ENCODE measurements at regions not wholly inside any gene's neighbourhood (a gene's known extent, or its start where the extent isn't known, plus 50 kb on each side); places are given as distances from the start of the nearest gene placed in this dataset.

DNA sequence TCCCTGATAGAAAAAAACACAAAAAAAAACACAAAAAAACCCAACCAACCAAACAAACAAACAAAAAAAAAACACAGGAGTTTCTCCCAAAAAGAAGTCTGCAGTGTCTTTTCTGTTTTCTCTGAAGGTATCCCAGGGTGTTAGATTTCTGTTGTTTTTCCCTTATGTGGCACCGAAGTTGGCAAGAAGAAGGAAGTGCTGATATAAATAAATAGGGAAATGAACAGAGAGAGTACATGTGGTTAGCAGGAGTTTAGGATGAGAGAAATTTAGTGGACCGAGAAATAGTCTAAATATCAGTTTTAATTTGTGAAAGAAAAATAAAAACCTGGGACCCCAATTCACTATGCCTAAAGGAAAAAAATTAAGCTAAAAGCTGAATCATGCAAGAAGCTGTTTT, 287.0 kb upstream of the SGCG start:
- FAIRE-seq (no peak), DNase-seq (ENCODE audit: low read depth, low spot score) (no peak)
- Histone ChIP-seq H3K9me3 (replicated peaks; ENCODE audit: control insufficient read depth, insufficient read depth, low read length) (no peaks in the 10 kb centered on the region), H3K9ac (replicated peaks; ENCODE audit: extremely low read depth, insufficient read depth, low read length) (no peak overlapping the region), H3K27me3 (ENCODE audit: control insufficient read depth in 2 of 2, insufficient read depth in 2 of 2, low read length in 2 of 2) (no peaks in the 10 kb centered on the region), H4K20me1 (replicated peaks; ENCODE audit: control insufficient read depth, extremely low read depth, insufficient read depth, low read length) (no peaks in the 10 kb centered on the region), H3K9me1 (replicated peaks; ENCODE audit: control insufficient read depth, extremely low read depth, insufficient read depth, low read length) (no peaks in the 10 kb centered on the region), H2AFZ (ENCODE audit: low read depth, low read length) (no peak overlapping the region), H3K4me1 (ENCODE audit: control insufficient read depth, extremely low read depth, insufficient read depth, low read length) (no peaks in the 10 kb centered on the region), H3K4me2 (ENCODE audit: insufficient read depth, low read length) (no peak overlapping the region), H3K4me3 (replicated peaks in 1 of 3; ENCODE audit: insufficient read depth in 1 of 3, low read depth in 1 of 3, low read length in 3 of 3) (no peak overlapping the region), H3K79me2 (ENCODE audit: control insufficient read depth, insufficient read depth, low read length) (no peaks in the 10 kb centered on the region), H3K27ac (ENCODE audit: insufficient read depth, low read depth, low read length) (no peak overlapping the region), H3K36me3 (ENCODE audit: control insufficient read depth in 2 of 2, extremely low read depth in 1 of 2, insufficient read depth in 2 of 2, low read length in 2 of 2) (no peaks in the 10 kb centered on the region)
- intact Hi-C loops (cut with micrococcal nuclease) (no loop called here), dilution Hi-C loops (cut with MboI; ENCODE audit: extremely low pct_ligation_motif_present, low sequenced_read_pairs) (no loop called here)
- no TSS peak for BruUV-seq (replicated peaks)
- no peak for TF ChIP-seq CTCF (IDR thresholded peaks at IDR 0.05; ENCODE audit: extremely low read depth in 1 of 2, insufficient read depth in 1 of 2, low read depth in 1 of 2, low read length in 2 of 2)
- no peak for TF ChIP-seq GATA2 (IDR thresholded peaks at IDR 0.05; ENCODE audit: insufficient read depth, insufficient read length, low read depth, low read length)
- TF ChIP-seq, protein P1, sequence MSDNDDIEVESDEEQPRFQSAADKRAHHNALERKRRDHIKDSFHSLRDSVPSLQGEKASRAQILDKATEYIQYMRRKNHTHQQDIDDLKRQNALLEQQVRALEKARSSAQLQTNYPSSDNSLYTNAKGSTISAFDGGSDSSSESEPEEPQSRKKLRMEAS (IDR thresholded peaks at IDR 0.05; ENCODE audit: insufficient read depth, insufficient read length) = no peak
- no peak for TF ChIP-seq POLR2A (IDR thresholded peaks at IDR 0.05; ENCODE audit: low read depth, low read length)
- POLR2A ChIA-PET = no interaction called here
- CTCF ChIA-PET = no interaction called here

GRCh38 chr13:22897571-22898314, 283.0 kb upstream of the SGCG start:
- Histone ChIP-seq H3K9me1 (replicated peaks; ENCODE audit: control insufficient read depth, extremely low read depth, insufficient read depth, low read length) (no peaks in the 10 kb centered on the region), H3K9me3 (replicated peaks; ENCODE audit: control insufficient read depth, insufficient read depth, low read length) (no peaks in the 10 kb centered on the region), H3K4me2 (ENCODE audit: insufficient read depth, low read length) (no peak overlapping the region), H3K27me3 (ENCODE audit: control insufficient read depth in 2 of 2, insufficient read depth in 2 of 2, low read length in 2 of 2) (no peaks in the 10 kb centered on the region), H4K20me1 (replicated peaks; ENCODE audit: control insufficient read depth, extremely low read depth, insufficient read depth, low read length) (no peaks in the 10 kb centered on the region), H3K79me2 (ENCODE audit: control insufficient read depth, insufficient read depth, low read length) (no peaks in the 10 kb centered on the region), H2AFZ (ENCODE audit: low read depth, low read length) (no peak overlapping the region), H3K4me1 (ENCODE audit: control insufficient read depth, extremely low read depth, insufficient read depth, low read length) (no peaks in the 10 kb centered on the region), H3K27ac (ENCODE audit: insufficient read depth, low read depth, low read length) (no peak overlapping the region), H3K36me3 (ENCODE audit: control insufficient read depth in 2 of 2, extremely low read depth in 1 of 2, insufficient read depth in 2 of 2, low read length in 2 of 2) (no peaks in the 10 kb centered on the region), H3K9ac (replicated peaks; ENCODE audit: extremely low read depth, insufficient read depth, low read length) (no peak overlapping the region), H3K4me3 (replicated peaks in 1 of 3; ENCODE audit: insufficient read depth in 1 of 3, low read depth in 1 of 3, low read length in 3 of 3) (no peak overlapping the region)
- DNase-seq (ENCODE audit: low read depth, low spot score) = no peak
- intact Hi-C loops (cut with micrococcal nuclease) (no loop called here), dilution Hi-C loops (cut with MboI; ENCODE audit: extremely low pct_ligation_motif_present, low sequenced_read_pairs) (no loop called here)
- CTCF ChIA-PET = no interaction called here
- no peak for FAIRE-seq
- TF ChIP-seq POLR2A (IDR thresholded peaks at IDR 0.05; ENCODE audit: low read depth, low read length) = no peak
- no peak for TF ChIP-seq EZH2 (IDR thresholded peaks at IDR 0.05; ENCODE audit: borderline replicate concordance, low read depth, low read length, severe bottlenecking)
- TF ChIP-seq FOS (IDR thresholded peaks at IDR 0.05; ENCODE audit: borderline replicate concordance, insufficient read depth, low read length) = no peak
- TF ChIP-seq GATA2 (IDR thresholded peaks at IDR 0.05; ENCODE audit: insufficient read depth, insufficient read length, low read depth, low read length) = no peak
- TF ChIP-seq, protein P1 (IDR thresholded peaks at IDR 0.05; ENCODE audit: insufficient read depth, insufficient read length) = no peak
- no peak for TF ChIP-seq CTCF (IDR thresholded peaks at IDR 0.05; ENCODE audit: extremely low read depth in 1 of 2, insufficient read depth in 1 of 2, low read depth in 1 of 2, low read length in 2 of 2)
- no peak for TF ChIP-seq MYC (IDR thresholded peaks at IDR 0.05; ENCODE audit: low read depth, low read length)
- TF ChIP-seq JUN (IDR thresholded peaks at IDR 0.05; ENCODE audit: borderline replicate concordance, insufficient read depth, insufficient read length, low read depth) = no peak
- TF ChIP-seq POLR2AphosphoS5 (IDR thresholded peaks at IDR 0.05; ENCODE audit: insufficient read depth, low read depth, low read length) = no peak
- POLR2A ChIA-PET = no interaction called here
- no TSS peak for BruUV-seq (replicated peaks)

Measured in endothelial cell of umbilical vein (primary cell).